DMS153 treated with DMSO at 0.1 percent for 48 hours (cell line): ENCODE measurements at regions not wholly inside any gene's neighbourhood (a gene's known extent, or its start where the extent isn't known, plus 50 kb on each side); places are given as distances from the start of the nearest gene placed in this dataset.
"Not testable (repeated sequence)": the region's sequence is repeated elsewhere in the genome, so short reads cannot be mapped to it uniquely, and the experiment has no call there.

Experiments
- DNase-seq: peaks from one replicate; lab custom pipeline; 2025; ENCODE audit not compliant: unreplicated experiment; lab: John Stamatoyannopoulos, UW

GRCh38 chr11:45391168-45391850 is 105.2 kb upstream of the SYT13 start:
- no peak for DNase-seq

GRCh38 chr11:45390407-45390806 is 104.3 kb upstream of the SYT13 start:
- DNase-seq: peak; percentile 31

GRCh38 chr11:45388472-45388871 is 102.3 kb upstream of the SYT13 start:
- no peak for DNase-seq

- not testable (repeated sequence) for DNase-seq
Observed at GRCh38 chr11:45387885-45388284, 101.7 kb upstream of the SYT13 start.

GRCh38 chr11:45386972-45387371 is 100.8 kb upstream of the SYT13 start:
- no peak for DNase-seq

GRCh38 chr11:45385844-45386243 is 99.7 kb upstream of the SYT13 start:
- no peak for DNase-seq

GRCh38 chr11:45385423-45385822 is 99.3 kb upstream of the SYT13 start:
- no peak for DNase-seq

- DNase-seq: no peak
Observed at GRCh38 chr11:45384711-45385241, 98.6 kb upstream of the SYT13 start.

- DNase-seq: no peak
Observed at GRCh38 chr11:45384016-45384415, 97.9 kb upstream of the SYT13 start.

- DNase-seq: no peak
Observed at GRCh38 chr11:45383224-45383623, 97.1 kb upstream of the SYT13 start.

- DNase-seq: no peak
Observed at GRCh38 chr11:45382133-45382878, 96.2 kb upstream of the SYT13 start.

GRCh38 chr11:45379162-45379863 is 93.2 kb upstream of the SYT13 start:
- no peak for DNase-seq

GRCh38 chr11:45378516-45378915 is 92.4 kb upstream of the SYT13 start:
- no peak for DNase-seq

- DNase-seq: no peak
Observed at GRCh38 chr11:45374653-45375059, 88.5 kb upstream of the SYT13 start.

GRCh38 chr11:45374130-45374529 is 88.0 kb upstream of the SYT13 start:
- DNase-seq: no peak

- no peak for DNase-seq
Observed at GRCh38 chr11:45373506-45374035, 87.4 kb upstream of the SYT13 start.

GRCh38 chr11:45372414-45372813 is 86.3 kb upstream of the SYT13 start:
- peak; percentile 78 for DNase-seq

GRCh38 chr11:45371251-45372115 is 85.3 kb upstream of the SYT13 start:
- DNase-seq: peak; percentile 95

GRCh38 chr11:45369313-45369712 is 83.2 kb upstream of the SYT13 start:
- DNase-seq: no peak

GRCh38 chr11:45368697-45369096 is 82.6 kb upstream of the SYT13 start:
- no peak for DNase-seq
